ENCODE measurements at regions not wholly inside any gene's neighbourhood (a gene's known extent, or its start where the extent isn't known, plus 50 kb on each side); places are given as distances from the start of the nearest gene placed in this dataset.

- no peaks in the 10 kb centered on the region for H3K4me1 ChIP-seq (ENCODE audit: control insufficient read depth, insufficient read depth, low read length)
- no peaks in the 10 kb centered on the region for H3K9me3 ChIP-seq (ENCODE audit: control insufficient read depth, insufficient read depth, low read depth, low read length)
- no peaks in the 10 kb centered on the region for H3K36me3 ChIP-seq (ENCODE audit: control insufficient read depth in 2 of 2, insufficient read depth in 1 of 2, low read length in 2 of 2)
- no peak for TF ChIP-seq ZNF24 (tag by site-specific recombination; IDR thresholded peaks at IDR 0.05)
- TF ChIP-seq ZNF138 (tag by site-specific recombination; IDR thresholded peaks at IDR 0.05; ENCODE audit: borderline replicate concordance) = no peak
- POLR2A ChIA-PET = no interaction called here
- H3K4me3 ChIP-seq (ENCODE audit: low read depth, low read length) = no peak overlapping the region
- CTCF ChIA-PET = interaction anchor here (0.5 to 1.0 kb wide), 2 partner anchors 73 to 145 kb away, joined by 3 to 4 read pairs; no protein-coding TSS in a partner anchor
- H3K27ac ChIP-seq (ENCODE audit: extremely low read depth, low read depth, low read length) = no peak overlapping the region
Observed at GRCh38 chr20:17825252-17825959, 125.6 kb downstream of the BANF2 start.

GRCh38 chr20:17824676-17825251 is 125.0 kb downstream of the BANF2 start:
- CTCF ChIA-PET = interaction anchor here (0.5 to 0.7 kb wide), 3 partner anchors 73 to 75 kb away, joined by 3 to 4 read pairs (median 3); no protein-coding TSS in a partner anchor
- POLR2A ChIA-PET = no interaction called here

More at GRCh38 chr20:17824676-17825251, 125.0 kb downstream of the BANF2 start:
- H3K4me3 ChIP-seq (ENCODE audit: low read depth, low read length) = no peak overlapping the region
- no peaks in the 10 kb centered on the region for H3K36me3 ChIP-seq (ENCODE audit: control insufficient read depth in 2 of 2, insufficient read depth in 1 of 2, low read length in 2 of 2)
- H3K9me3 ChIP-seq (ENCODE audit: control insufficient read depth, insufficient read depth, low read depth, low read length) = no peaks in the 10 kb centered on the region
- no peak overlapping the region for H3K27ac ChIP-seq (ENCODE audit: extremely low read depth, low read depth, low read length)
- TF ChIP-seq GFI1B (tag by site-specific recombination; IDR thresholded peaks at IDR 0.05) (no peak), ZNF837 (tag by site-specific recombination; IDR thresholded peaks at IDR 0.05) (no peak), ZNF76 (tag by site-specific recombination; IDR thresholded peaks at IDR 0.05; ENCODE audit: borderline replicate concordance, low read depth) (no peak), KLF9 (tag by site-specific recombination; IDR thresholded peaks at IDR 0.05; ENCODE audit: low read depth) (no peak), ZSCAN30 (tag by site-specific recombination; IDR thresholded peaks at IDR 0.05) (no peak), ZNF112 (tag by site-specific recombination; IDR thresholded peaks at IDR 0.05) (no peak), ZXDB (tag by site-specific recombination; IDR thresholded peaks at IDR 0.05) (no peak), ZNF518A (tag by site-specific recombination; conservative IDR thresholded peaks at IDR 0.05; ENCODE audit: low read depth) (no peak), ZNF677 (tag by site-specific recombination; IDR thresholded peaks at IDR 0.05) (no peak), ZNF426 (tag by site-specific recombination; IDR thresholded peaks at IDR 0.05) (no peak), ZNF19 (tag by site-specific recombination; IDR thresholded peaks at IDR 0.05; ENCODE audit: low read depth) (no peak), ZNF626 (tag by site-specific recombination; IDR thresholded peaks at IDR 0.05) (no peak), KLF17 (tag by site-specific recombination; IDR thresholded peaks at IDR 0.05) (no peak), ZNF24 (tag by site-specific recombination; IDR thresholded peaks at IDR 0.05) (no peak), ZNF223 (tag by site-specific recombination; IDR thresholded peaks at IDR 0.05) (no peak), ZFP69B (tag by site-specific recombination; IDR thresholded peaks at IDR 0.05) (no peak), ZBTB8A (tag by site-specific recombination; IDR thresholded peaks at IDR 0.05) (no peak), BCL6B (tag by site-specific recombination; IDR thresholded peaks at IDR 0.05) (no peak), PRDM1 (tag by site-specific recombination; IDR thresholded peaks at IDR 0.05) (no peak)
- no peaks in the 10 kb centered on the region for H3K4me1 ChIP-seq (ENCODE audit: control insufficient read depth, insufficient read depth, low read length)

Data from HEK293 (cell line).